GM18499 (cell line): ENCODE measurements at regions not wholly inside any gene's neighbourhood (a gene's known extent, or its start where the extent isn't known, plus 50 kb on each side); places are given as distances from the start of the nearest gene placed in this dataset.

Source experiments
- ATAC-seq: cut with Tn5 transposase; IDR thresholded peaks from one replicate; pipeline ENCODE4 v1.9.1; 2021; ENCODE audit warnings: moderate number of reproducible peaks; ENCODE audit not compliant: insufficient read depth, unreplicated experiment

GRCh38 chr10:32174349-32174893 is 118.2 kb upstream of the KIF5B start:
- ATAC-seq = no peak

- ATAC-seq = no peak
Observed at GRCh38 chr10:32171204-32171603, 115.0 kb upstream of the KIF5B start.

GRCh38 chr10:32169556-32169955 is 113.3 kb upstream of the KIF5B start:
- ATAC-seq = no peak

- ATAC-seq = no peak
Observed at GRCh38 chr10:32167450-32167849, 111.2 kb upstream of the KIF5B start.

- ATAC-seq = no peak
Observed at GRCh38 chr10:32166365-32166764, 110.1 kb upstream of the KIF5B start.

- no peak for ATAC-seq
Observed at GRCh38 chr10:32163762-32164148, 107.5 kb upstream of the KIF5B start.

GRCh38 chr10:32163071-32163761 is 107.0 kb upstream of the KIF5B start:
- ATAC-seq = no peak

- ATAC-seq = no peak
Observed at GRCh38 chr10:32161586-32161985, 105.4 kb upstream of the KIF5B start.

GRCh38 chr10:32160864-32161263 is 104.6 kb upstream of the KIF5B start:
- no peak for ATAC-seq

- ATAC-seq = no peak
Observed at GRCh38 chr10:32159264-32159663, 103.0 kb upstream of the KIF5B start.

- no peak for ATAC-seq
Observed at GRCh38 chr10:32156031-32156495, 99.8 kb upstream of the KIF5B start.

- ATAC-seq = no peak
Observed at GRCh38 chr10:32155075-32155516, 98.9 kb upstream of the KIF5B start.

GRCh38 chr10:32153931-32154330 is 97.7 kb upstream of the KIF5B start:
- ATAC-seq = no peak

- ATAC-seq = no peak
Observed at GRCh38 chr10:32153252-32153651, 97.0 kb upstream of the KIF5B start.

- ATAC-seq = no peak
Observed at GRCh38 chr10:32151871-32152270, 95.6 kb upstream of the KIF5B start.

GRCh38 chr10:32150532-32151101 is 94.4 kb upstream of the KIF5B start:
- ATAC-seq = no peak

GRCh38 chr10:32149252-32149955 is 93.2 kb upstream of the KIF5B start:
- peak; percentile 90 for ATAC-seq

GRCh38 chr10:32148864-32149251 is 92.6 kb upstream of the KIF5B start:
- ATAC-seq = peak; percentile 2

- ATAC-seq = no peak
Observed at GRCh38 chr10:32147730-32148129, 91.5 kb upstream of the KIF5B start.

GRCh38 chr10:32146166-32146565 is 89.9 kb upstream of the KIF5B start:
- no peak for ATAC-seq
